ENCODE measurements at regions not wholly inside any gene's neighbourhood (a gene's known extent, or its start where the extent isn't known, plus 50 kb on each side); places are given as distances from the start of the nearest gene placed in this dataset.

GRCh38 chr3:178275793-178276192 is 260.4 kb upstream of the KCNMB2 start:
- CTCF ChIA-PET, result no interaction called here
- POLR2A ChIA-PET, result no interaction called here
- TF ChIP-seq ZBTB21 (CRISPR knock-in tag; IDR thresholded peaks at IDR 0.05; ENCODE audit: borderline replicate concordance), result no peak
- TF ChIP-seq FOXJ3 (CRISPR knock-in tag; IDR thresholded peaks at IDR 0.05; ENCODE audit: borderline replicate concordance), result no peak
- no peak for TF ChIP-seq SMAD4 (CRISPR knock-in tag; IDR thresholded peaks at IDR 0.05)
- no peak for TF ChIP-seq ZNF121 (CRISPR knock-in tag; IDR thresholded peaks at IDR 0.05)
- TF ChIP-seq, protein P1, sequence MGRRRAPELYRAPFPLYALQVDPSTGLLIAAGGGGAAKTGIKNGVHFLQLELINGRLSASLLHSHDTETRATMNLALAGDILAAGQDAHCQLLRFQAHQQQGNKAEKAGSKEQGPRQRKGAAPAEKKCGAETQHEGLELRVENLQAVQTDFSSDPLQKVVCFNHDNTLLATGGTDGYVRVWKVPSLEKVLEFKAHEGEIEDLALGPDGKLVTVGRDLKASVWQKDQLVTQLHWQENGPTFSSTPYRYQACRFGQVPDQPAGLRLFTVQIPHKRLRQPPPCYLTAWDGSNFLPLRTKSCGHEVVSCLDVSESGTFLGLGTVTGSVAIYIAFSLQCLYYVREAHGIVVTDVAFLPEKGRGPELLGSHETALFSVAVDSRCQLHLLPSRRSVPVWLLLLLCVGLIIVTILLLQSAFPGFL (CRISPR knock-in tag; IDR thresholded peaks at IDR 0.05; ENCODE audit: borderline replicate concordance), result no peak
- TF ChIP-seq, protein P2, sequence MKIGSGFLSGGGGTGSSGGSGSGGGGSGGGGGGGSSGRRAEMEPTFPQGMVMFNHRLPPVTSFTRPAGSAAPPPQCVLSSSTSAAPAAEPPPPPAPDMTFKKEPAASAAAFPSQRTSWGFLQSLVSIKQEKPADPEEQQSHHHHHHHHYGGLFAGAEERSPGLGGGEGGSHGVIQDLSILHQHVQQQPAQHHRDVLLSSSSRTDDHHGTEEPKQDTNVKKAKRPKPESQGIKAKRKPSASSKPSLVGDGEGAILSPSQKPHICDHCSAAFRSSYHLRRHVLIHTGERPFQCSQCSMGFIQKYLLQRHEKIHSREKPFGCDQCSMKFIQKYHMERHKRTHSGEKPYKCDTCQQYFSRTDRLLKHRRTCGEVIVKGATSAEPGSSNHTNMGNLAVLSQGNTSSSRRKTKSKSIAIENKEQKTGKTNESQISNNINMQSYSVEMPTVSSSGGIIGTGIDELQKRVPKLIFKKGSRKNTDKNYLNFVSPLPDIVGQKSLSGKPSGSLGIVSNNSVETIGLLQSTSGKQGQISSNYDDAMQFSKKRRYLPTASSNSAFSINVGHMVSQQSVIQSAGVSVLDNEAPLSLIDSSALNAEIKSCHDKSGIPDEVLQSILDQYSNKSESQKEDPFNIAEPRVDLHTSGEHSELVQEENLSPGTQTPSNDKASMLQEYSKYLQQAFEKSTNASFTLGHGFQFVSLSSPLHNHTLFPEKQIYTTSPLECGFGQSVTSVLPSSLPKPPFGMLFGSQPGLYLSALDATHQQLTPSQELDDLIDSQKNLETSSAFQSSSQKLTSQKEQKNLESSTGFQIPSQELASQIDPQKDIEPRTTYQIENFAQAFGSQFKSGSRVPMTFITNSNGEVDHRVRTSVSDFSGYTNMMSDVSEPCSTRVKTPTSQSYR (CRISPR knock-in tag; IDR thresholded peaks at IDR 0.05), result no peak
- no peak for TF ChIP-seq TP53 (CRISPR knock-in tag; IDR thresholded peaks at IDR 0.05)
- TF ChIP-seq RORB (CRISPR knock-in tag; IDR thresholded peaks at IDR 0.05), result no peak
- TF ChIP-seq TEAD4 (CRISPR knock-in tag; IDR thresholded peaks at IDR 0.05), result no peak
- no peak for TF ChIP-seq NR2C2 (CRISPR knock-in tag; IDR thresholded peaks at IDR 0.05)
- no peak for TF ChIP-seq IRF1 (CRISPR knock-in tag; IDR thresholded peaks at IDR 0.05)
- no peak for TF ChIP-seq ATF1 (CRISPR knock-in tag; IDR thresholded peaks at IDR 0.05)
- TF ChIP-seq RELA (CRISPR knock-in tag; IDR thresholded peaks at IDR 0.05; ENCODE audit: borderline replicate concordance), result no peak
- TF ChIP-seq ZNF219 (CRISPR knock-in tag; IDR thresholded peaks at IDR 0.05; ENCODE audit: borderline replicate concordance), result no peak
- TF ChIP-seq, protein P3, sequence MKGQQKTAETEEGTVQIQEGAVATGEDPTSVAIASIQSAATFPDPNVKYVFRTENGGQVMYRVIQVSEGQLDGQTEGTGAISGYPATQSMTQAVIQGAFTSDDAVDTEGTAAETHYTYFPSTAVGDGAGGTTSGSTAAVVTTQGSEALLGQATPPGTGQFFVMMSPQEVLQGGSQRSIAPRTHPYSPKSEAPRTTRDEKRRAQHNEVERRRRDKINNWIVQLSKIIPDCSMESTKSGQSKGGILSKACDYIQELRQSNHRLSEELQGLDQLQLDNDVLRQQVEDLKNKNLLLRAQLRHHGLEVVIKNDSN (CRISPR knock-in tag; IDR thresholded peaks at IDR 0.05), result no peak
- DNase-seq (ENCODE audit: low spot score), result no peak
- Mint-ChIP-seq H3K4me3 (no peak overlapping the region), H3K9me3 (peaks cover 15% of the 10 kb centered on the region), H3K27ac (no peak overlapping the region), H3K27me3 (ENCODE audit: low read depth) (no peaks in the 10 kb centered on the region; the same call in 1 of the 2 replicates), H3K4me1 (no peaks in the 10 kb centered on the region), H3K36me3 (peaks cover 10% of the 10 kb centered on the region)
- no peak for ATAC-seq

GRCh38 chr3:178277605-178278004 is 258.6 kb upstream of the KCNMB2 start:
- no peak overlapping the region for H3K4me3 Mint-ChIP-seq
- ChIA-PET CTCF (no interaction called here), POLR2A (no interaction called here)
- H3K36me3 Mint-ChIP-seq, result peaks cover 10% of the 10 kb centered on the region
- no peak overlapping the region for H3K27ac Mint-ChIP-seq
- TF ChIP-seq NR3C1 (CRISPR knock-in tag; conservative IDR thresholded peaks at IDR 0.05; ENCODE audit: low read depth), result no peak
- TF ChIP-seq, protein P4, sequence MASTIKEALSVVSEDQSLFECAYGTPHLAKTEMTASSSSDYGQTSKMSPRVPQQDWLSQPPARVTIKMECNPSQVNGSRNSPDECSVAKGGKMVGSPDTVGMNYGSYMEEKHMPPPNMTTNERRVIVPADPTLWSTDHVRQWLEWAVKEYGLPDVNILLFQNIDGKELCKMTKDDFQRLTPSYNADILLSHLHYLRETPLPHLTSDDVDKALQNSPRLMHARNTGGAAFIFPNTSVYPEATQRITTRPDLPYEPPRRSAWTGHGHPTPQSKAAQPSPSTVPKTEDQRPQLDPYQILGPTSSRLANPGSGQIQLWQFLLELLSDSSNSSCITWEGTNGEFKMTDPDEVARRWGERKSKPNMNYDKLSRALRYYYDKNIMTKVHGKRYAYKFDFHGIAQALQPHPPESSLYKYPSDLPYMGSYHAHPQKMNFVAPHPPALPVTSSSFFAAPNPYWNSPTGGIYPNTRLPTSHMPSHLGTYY (CRISPR knock-in tag; IDR thresholded peaks at IDR 0.05), result no peak
- DNase-seq (ENCODE audit: low spot score), result no peak
- H3K4me1 Mint-ChIP-seq, result no peaks in the 10 kb centered on the region
- ATAC-seq, result no peak
- H3K9me3 Mint-ChIP-seq, result peaks cover 24% of the 10 kb centered on the region
- H3K27me3 Mint-ChIP-seq (ENCODE audit: low read depth), result no peaks in the 10 kb centered on the region; the same call in 1 of the 2 replicates

DNA sequence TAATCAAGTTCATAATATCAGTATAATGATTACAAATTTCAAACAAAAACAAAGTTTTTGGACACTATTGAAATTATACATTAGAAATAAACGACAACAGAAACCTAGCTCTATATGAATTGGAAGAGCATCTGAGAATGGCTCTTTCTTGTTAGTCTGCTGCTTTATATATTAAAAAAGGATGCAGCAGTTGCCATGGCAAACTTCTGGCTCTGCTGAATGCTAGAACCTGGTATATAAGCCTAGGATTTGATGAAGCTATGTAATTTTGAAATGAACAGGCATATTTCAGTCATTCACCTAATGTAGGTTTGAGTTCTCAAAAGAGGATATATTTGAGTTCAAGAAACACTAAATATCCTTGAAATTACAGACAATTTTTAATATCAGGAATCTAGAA is 252.7 kb upstream of the KCNMB2 start:
- H3K4me3 Mint-ChIP-seq, result no peak overlapping the region
- no peak for DNase-seq (ENCODE audit: low spot score)
- peaks cover 50% of the 10 kb centered on the region for H3K9me3 Mint-ChIP-seq
- H3K27ac Mint-ChIP-seq, result no peak overlapping the region
- H3K36me3 Mint-ChIP-seq, result peaks cover 31% of the 10 kb centered on the region
- ATAC-seq, result no peak
- CTCF ChIA-PET, result no interaction called here
- H3K27me3 Mint-ChIP-seq (ENCODE audit: low read depth), result no peaks in the 10 kb centered on the region; the same call in 1 of the 2 replicates
- POLR2A ChIA-PET, result no interaction called here
- peaks cover 10% of the 10 kb centered on the region for H3K4me1 Mint-ChIP-seq
- TF ChIP-seq KAT7 (CRISPR knock-in tag; IDR thresholded peaks at IDR 0.05; ENCODE audit: borderline replicate concordance) (no peak), TCF7 (CRISPR knock-in tag; IDR thresholded peaks at IDR 0.05; ENCODE audit: low read depth) (no peak), FOXK1 (CRISPR knock-in tag; IDR thresholded peaks at IDR 0.05) (no peak), OVOL2 (CRISPR knock-in tag; IDR thresholded peaks at IDR 0.05; ENCODE audit: borderline replicate concordance) (no peak)
- TF ChIP-seq, protein P5, sequence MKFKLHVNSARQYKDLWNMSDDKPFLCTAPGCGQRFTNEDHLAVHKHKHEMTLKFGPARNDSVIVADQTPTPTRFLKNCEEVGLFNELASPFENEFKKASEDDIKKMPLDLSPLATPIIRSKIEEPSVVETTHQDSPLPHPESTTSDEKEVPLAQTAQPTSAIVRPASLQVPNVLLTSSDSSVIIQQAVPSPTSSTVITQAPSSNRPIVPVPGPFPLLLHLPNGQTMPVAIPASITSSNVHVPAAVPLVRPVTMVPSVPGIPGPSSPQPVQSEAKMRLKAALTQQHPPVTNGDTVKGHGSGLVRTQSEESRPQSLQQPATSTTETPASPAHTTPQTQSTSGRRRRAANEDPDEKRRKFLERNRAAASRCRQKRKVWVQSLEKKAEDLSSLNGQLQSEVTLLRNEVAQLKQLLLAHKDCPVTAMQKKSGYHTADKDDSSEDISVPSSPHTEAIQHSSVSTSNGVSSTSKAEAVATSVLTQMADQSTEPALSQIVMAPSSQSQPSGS (CRISPR knock-in tag; IDR thresholded peaks at IDR 0.05; ENCODE audit: borderline replicate concordance, low read depth), result no peak
- TF ChIP-seq, protein P6, sequence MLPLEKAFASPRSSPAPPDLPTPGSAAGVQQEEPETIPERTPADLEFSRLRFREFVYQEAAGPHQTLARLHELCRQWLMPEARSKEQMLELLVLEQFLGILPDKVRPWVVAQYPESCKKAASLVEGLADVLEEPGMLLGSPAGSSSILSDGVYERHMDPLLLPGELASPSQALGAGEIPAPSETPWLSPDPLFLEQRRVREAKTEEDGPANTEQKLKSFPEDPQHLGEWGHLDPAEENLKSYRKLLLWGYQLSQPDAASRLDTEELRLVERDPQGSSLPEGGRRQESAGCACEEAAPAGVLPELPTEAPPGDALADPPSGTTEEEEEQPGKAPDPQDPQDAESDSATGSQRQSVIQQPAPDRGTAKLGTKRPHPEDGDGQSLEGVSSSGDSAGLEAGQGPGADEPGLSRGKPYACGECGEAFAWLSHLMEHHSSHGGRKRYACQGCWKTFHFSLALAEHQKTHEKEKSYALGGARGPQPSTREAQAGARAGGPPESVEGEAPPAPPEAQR (CRISPR knock-in tag; IDR thresholded peaks at IDR 0.05), result no peak
